ENCODE measurements at regions not wholly inside any gene's neighbourhood (a gene's known extent, or its start where the extent isn't known, plus 50 kb on each side); places are given as distances from the start of the nearest gene placed in this dataset.

- no peak for DNase-seq (ENCODE audit: low read depth)
- no peak for TF ChIP-seq CTCF (IDR thresholded peaks at IDR 0.05; ENCODE audit: insufficient read depth, low read depth, low read length, missing control alignments)
- H3K4me3 ChIP-seq (ENCODE audit: low read length): no peak overlapping the region
Measured at GRCh38 chr1:20432341-20432740, 53.7 kb downstream of the CAMK2N1 start.

- TF ChIP-seq CTCF (IDR thresholded peaks at IDR 0.05; ENCODE audit: insufficient read depth, low read depth, low read length, missing control alignments): no peak
- H3K4me3 ChIP-seq (ENCODE audit: low read length): no peak overlapping the region
- DNase-seq (ENCODE audit: low read depth): no peak
Measured at GRCh38 chr1:20431176-20431460, 54.9 kb downstream of the CAMK2N1 start.

GRCh38 chr1:20430355-20431175, 55.4 kb downstream of the CAMK2N1 start:
- peak; percentile 21 for DNase-seq (ENCODE audit: low read depth)
- no peak overlapping the region for H3K4me3 ChIP-seq (ENCODE audit: low read length)
- TF ChIP-seq CTCF (IDR thresholded peaks at IDR 0.05; ENCODE audit: insufficient read depth, low read depth, low read length, missing control alignments): peak; percentile 66

- no peak for TF ChIP-seq CTCF (IDR thresholded peaks at IDR 0.05; ENCODE audit: insufficient read depth, low read depth, low read length, missing control alignments)
- no peak for DNase-seq (ENCODE audit: low read depth)
- H3K4me3 ChIP-seq (ENCODE audit: low read length): no peak overlapping the region
Measured at GRCh38 chr1:20429296-20429695, 56.7 kb downstream of the CAMK2N1 start.

GRCh38 chr1:20428841-20429240, 57.2 kb downstream of the CAMK2N1 start:
- no peak for DNase-seq (ENCODE audit: low read depth)
- no peak overlapping the region for H3K4me3 ChIP-seq (ENCODE audit: low read length)
- no peak for TF ChIP-seq CTCF (IDR thresholded peaks at IDR 0.05; ENCODE audit: insufficient read depth, low read depth, low read length, missing control alignments)

- peak; percentile 91 for DNase-seq (ENCODE audit: low read depth)
- no peak overlapping the region for H3K4me3 ChIP-seq (ENCODE audit: low read length)
- no peak for TF ChIP-seq CTCF (IDR thresholded peaks at IDR 0.05; ENCODE audit: insufficient read depth, low read depth, low read length, missing control alignments)
Measured at GRCh38 chr1:20426923-20427322, 59.1 kb downstream of the CAMK2N1 start.

- no peak for DNase-seq (ENCODE audit: low read depth)
- no peak for TF ChIP-seq CTCF (IDR thresholded peaks at IDR 0.05; ENCODE audit: insufficient read depth, low read depth, low read length, missing control alignments)
- H3K4me3 ChIP-seq (ENCODE audit: low read length): no peak overlapping the region
Measured at GRCh38 chr1:20426371-20426770, 59.6 kb downstream of the CAMK2N1 start.

Measured in epithelial cell of esophagus (primary cell).